ENCODE measurements at regions not wholly inside any gene's neighbourhood (a gene's known extent, or its start where the extent isn't known, plus 50 kb on each side); places are given as distances from the start of the nearest gene placed in this dataset.
"Not testable (repeated sequence)": the region's sequence is repeated elsewhere in the genome, so short reads cannot be mapped to it uniquely, and the experiment has no call there.

DNA sequence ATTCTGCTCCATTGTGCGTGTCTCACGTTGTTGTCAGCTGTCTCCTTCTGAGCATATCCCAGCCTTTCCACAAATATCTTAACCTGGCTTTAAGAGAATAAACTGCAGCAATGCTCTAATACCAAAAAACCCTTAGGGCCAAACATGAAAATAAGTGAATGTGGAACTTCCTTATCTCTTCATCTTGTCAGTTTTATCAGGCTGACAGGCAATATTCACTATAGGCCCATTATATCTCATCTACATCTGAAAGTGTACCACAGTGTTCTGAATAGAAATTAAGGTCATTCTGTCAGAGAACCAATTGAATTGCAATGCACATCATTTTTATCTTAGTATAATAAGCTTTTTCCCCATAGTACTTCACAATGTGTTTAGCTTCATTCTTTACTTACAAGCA lies 933.1 kb upstream of the FBXO33 start:
- H3K27ac ChIP-seq: no peak overlapping the region
- no peaks in the 10 kb centered on the region for H3K4me1 ChIP-seq
- no peak overlapping the region for H3K4me3 ChIP-seq
- H3K36me3 ChIP-seq: no peaks in the 10 kb centered on the region
- intact Hi-C loops (cut with DNase I): no loop called here
- DNase-seq (ENCODE audit: extremely low spot score in 2 of 2): no peak
- H3K9me3 ChIP-seq: no peaks in the 10 kb centered on the region
- no peaks in the 10 kb centered on the region for H3K27me3 ChIP-seq
- TF ChIP-seq POLR2A (IDR thresholded peaks at IDR 0.05): no peak
- no peak for TF ChIP-seq POLR2AphosphoS5 (IDR thresholded peaks at IDR 0.05; ENCODE audit: insufficient read depth in 1 of 2, low read depth in 1 of 2)
- TF ChIP-seq, protein P1, sequence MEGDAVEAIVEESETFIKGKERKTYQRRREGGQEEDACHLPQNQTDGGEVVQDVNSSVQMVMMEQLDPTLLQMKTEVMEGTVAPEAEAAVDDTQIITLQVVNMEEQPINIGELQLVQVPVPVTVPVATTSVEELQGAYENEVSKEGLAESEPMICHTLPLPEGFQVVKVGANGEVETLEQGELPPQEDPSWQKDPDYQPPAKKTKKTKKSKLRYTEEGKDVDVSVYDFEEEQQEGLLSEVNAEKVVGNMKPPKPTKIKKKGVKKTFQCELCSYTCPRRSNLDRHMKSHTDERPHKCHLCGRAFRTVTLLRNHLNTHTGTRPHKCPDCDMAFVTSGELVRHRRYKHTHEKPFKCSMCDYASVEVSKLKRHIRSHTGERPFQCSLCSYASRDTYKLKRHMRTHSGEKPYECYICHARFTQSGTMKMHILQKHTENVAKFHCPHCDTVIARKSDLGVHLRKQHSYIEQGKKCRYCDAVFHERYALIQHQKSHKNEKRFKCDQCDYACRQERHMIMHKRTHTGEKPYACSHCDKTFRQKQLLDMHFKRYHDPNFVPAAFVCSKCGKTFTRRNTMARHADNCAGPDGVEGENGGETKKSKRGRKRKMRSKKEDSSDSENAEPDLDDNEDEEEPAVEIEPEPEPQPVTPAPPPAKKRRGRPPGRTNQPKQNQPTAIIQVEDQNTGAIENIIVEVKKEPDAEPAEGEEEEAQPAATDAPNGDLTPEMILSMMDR (IDR thresholded peaks at IDR 0.05): no peak

DNA sequence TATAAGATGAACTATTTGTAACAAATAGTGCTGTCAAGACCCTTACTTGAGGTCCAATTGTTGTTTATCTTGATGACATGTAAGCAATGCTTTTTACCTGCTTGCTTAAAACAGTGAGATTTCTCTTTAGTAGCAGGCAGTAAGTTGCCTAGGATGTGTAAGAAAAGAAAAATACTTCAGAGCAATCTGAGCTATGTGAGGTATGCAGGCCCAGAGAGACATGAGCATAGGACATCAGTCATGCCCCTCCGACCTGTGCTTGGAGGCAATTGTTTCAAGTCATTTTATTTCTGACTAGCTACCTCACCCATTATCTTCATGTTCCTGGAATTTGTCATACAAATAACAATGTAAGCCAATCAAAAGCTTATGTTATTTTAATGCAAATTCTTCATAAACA lies 930.6 kb upstream of the FBXO33 start:
- no peaks in the 10 kb centered on the region for H3K4me1 ChIP-seq

DNA sequence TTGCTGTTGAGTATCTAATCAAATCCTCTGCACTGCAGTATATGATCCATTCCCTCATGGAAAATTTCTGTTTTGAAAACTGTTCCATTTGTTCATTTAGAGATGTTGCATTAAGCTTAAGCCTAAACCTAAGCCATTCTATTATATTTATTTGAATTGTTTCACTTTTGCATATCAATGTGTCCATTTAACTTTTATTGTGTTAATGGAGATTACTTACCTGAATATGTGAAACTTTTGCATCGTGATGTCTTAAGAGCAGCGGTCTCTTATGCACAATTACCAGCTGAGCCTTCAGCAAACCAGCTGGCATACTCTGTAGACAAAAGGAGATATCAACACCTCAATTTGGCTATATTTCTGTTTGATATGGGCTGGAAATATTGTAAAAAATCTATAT lies 922.5 kb upstream of the FBXO33 start:
- TF ChIP-seq POLR2AphosphoS5 (IDR thresholded peaks at IDR 0.05; ENCODE audit: insufficient read depth in 1 of 2, low read depth in 1 of 2) (no peak), POLR2A (IDR thresholded peaks at IDR 0.05) (no peak)
- TF ChIP-seq, protein P1 (IDR thresholded peaks at IDR 0.05): no peak
- Histone ChIP-seq H3K9me3 (no peaks in the 10 kb centered on the region), H3K4me1 (no peaks in the 10 kb centered on the region), H3K4me3 (no peak overlapping the region), H3K27me3 (no peaks in the 10 kb centered on the region), H3K36me3 (no peaks in the 10 kb centered on the region), H3K27ac (no peak overlapping the region)
- no peak for DNase-seq (ENCODE audit: extremely low spot score in 2 of 2)
- intact Hi-C loops (cut with DNase I): no loop called here

More for the DNA sequence above, 930.6 kb upstream of the FBXO33 start:
- no peak overlapping the region for H3K4me3 ChIP-seq
- intact Hi-C loops (cut with DNase I): no loop called here
- no peak for TF ChIP-seq POLR2A (IDR thresholded peaks at IDR 0.05)
- TF ChIP-seq POLR2AphosphoS5 (IDR thresholded peaks at IDR 0.05; ENCODE audit: insufficient read depth in 1 of 2, low read depth in 1 of 2): no peak
- TF ChIP-seq, protein P1 (IDR thresholded peaks at IDR 0.05): no peak
- H3K27me3 ChIP-seq: no peaks in the 10 kb centered on the region
- no peaks in the 10 kb centered on the region for H3K36me3 ChIP-seq
- no peak overlapping the region for H3K27ac ChIP-seq
- H3K9me3 ChIP-seq: no peaks in the 10 kb centered on the region
- DNase-seq (ENCODE audit: extremely low spot score in 2 of 2): no peak

DNA sequence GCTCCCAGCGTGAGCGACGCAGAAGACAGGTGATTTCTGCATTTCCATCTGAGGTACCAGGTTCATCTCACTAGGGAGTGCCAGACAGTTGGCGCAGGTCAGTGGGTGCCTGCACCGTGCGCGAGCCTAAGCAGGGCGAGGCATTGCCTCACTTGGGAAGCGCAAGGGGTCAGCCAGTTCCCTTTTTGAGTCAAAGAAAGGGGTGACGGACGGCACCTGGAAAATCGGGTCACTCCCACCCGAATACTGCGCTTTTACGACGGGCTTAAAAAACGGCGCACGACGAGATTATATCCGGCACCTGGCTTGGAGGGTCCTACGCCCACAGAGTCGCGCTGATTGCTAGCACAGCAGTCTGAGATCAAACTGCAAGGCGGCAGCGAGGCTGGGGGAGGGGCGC lies 915.9 kb upstream of the FBXO33 start:
- DNase-seq (ENCODE audit: extremely low spot score in 2 of 2); H3K4me1 ChIP-seq; H3K9me3 ChIP-seq; intact Hi-C loops (cut with DNase I); H3K27me3 ChIP-seq; H3K27ac ChIP-seq; H3K4me3 ChIP-seq; H3K36me3 ChIP-seq: not testable (repeated sequence)

DNA sequence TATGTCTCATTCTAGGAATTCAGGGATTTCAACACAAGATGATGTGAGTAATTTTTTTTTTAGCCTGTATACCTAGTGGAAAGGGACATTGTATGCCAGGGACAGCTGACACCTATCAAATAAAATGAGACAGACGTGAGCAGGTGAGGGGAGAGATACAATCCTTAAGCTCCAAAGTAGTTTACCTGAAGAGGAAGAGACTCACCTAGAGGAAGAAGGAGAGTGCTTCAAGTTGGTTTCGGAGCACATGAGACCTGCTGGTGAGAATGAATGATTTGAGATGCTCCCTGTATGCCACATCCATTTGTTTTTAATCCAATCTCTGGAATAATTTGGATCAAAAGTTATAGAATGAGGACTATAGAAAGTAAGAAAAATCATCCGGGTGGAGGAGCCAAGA lies 915.4 kb upstream of the FBXO33 start:
- Histone ChIP-seq H3K36me3 (no peaks in the 10 kb centered on the region), H3K27me3 (no peaks in the 10 kb centered on the region), H3K4me3 (no peak overlapping the region), H3K27ac (no peak overlapping the region), H3K9me3 (no peaks in the 10 kb centered on the region), H3K4me1 (no peaks in the 10 kb centered on the region)
- DNase-seq (ENCODE audit: extremely low spot score in 2 of 2): no peak
- intact Hi-C loops (cut with DNase I): no loop called here
- TF ChIP-seq, protein P1 (IDR thresholded peaks at IDR 0.05): no peak
- TF ChIP-seq POLR2AphosphoS5 (IDR thresholded peaks at IDR 0.05; ENCODE audit: insufficient read depth in 1 of 2, low read depth in 1 of 2): no peak
- TF ChIP-seq POLR2A (IDR thresholded peaks at IDR 0.05): no peak

DNA sequence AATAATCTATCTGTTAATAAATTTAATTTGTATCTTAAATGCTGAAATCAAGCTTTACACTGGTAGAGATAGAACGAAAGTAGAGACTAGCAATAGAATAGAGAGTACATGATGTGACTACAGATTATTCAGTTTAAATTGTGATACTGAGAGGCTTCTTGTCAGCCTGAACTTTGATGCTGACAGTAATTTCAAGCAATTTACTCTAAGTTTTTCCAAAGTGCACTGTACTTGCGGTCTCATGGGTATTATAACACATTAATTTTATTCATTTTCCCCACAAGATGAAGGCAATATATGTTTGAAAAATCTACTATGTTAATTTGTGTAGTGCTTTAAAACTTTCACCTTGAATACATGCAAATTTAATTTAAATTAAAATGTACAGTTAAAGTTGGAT lies 914.0 kb upstream of the FBXO33 start:
- Histone ChIP-seq H3K9me3 (no peaks in the 10 kb centered on the region), H3K27me3 (no peaks in the 10 kb centered on the region), H3K36me3 (no peaks in the 10 kb centered on the region), H3K27ac (no peak overlapping the region), H3K4me3 (no peak overlapping the region), H3K4me1 (no peaks in the 10 kb centered on the region)
- no peak for DNase-seq (ENCODE audit: extremely low spot score in 2 of 2)
- TF ChIP-seq POLR2A (IDR thresholded peaks at IDR 0.05): no peak
- no peak for TF ChIP-seq POLR2AphosphoS5 (IDR thresholded peaks at IDR 0.05; ENCODE audit: insufficient read depth in 1 of 2, low read depth in 1 of 2)
- TF ChIP-seq, protein P1 (IDR thresholded peaks at IDR 0.05): no peak
- intact Hi-C loops (cut with DNase I): no loop called here
